ENCODE measurements at regions not wholly inside any gene's neighbourhood (a gene's known extent, or its start where the extent isn't known, plus 50 kb on each side); places are given as distances from the start of the nearest gene placed in this dataset.

GRCh38 chr7:88363869-88364268 lies 57.2 kb upstream of the STEAP4 start:
- H3K36me3 Mint-ChIP-seq (ENCODE audit: unreplicated experiment): no peaks in the 10 kb centered on the region
- no peak for DNase-seq
- H3K27ac Mint-ChIP-seq (ENCODE audit: unreplicated experiment): no peak overlapping the region
- H3K4me3 Mint-ChIP-seq (ENCODE audit: unreplicated experiment): no peak overlapping the region
- no peak for TF ChIP-seq CTCF (IDR thresholded peaks at IDR 0.05; ENCODE audit: partially characterized antibody, unreplicated experiment)
- no peaks in the 10 kb centered on the region for H3K9me3 Mint-ChIP-seq (ENCODE audit: unreplicated experiment)
- no peaks in the 10 kb centered on the region for H3K27me3 Mint-ChIP-seq (ENCODE audit: unreplicated experiment)
- no peaks in the 10 kb centered on the region for H3K4me1 Mint-ChIP-seq (ENCODE audit: low read depth, unreplicated experiment)

DNA sequence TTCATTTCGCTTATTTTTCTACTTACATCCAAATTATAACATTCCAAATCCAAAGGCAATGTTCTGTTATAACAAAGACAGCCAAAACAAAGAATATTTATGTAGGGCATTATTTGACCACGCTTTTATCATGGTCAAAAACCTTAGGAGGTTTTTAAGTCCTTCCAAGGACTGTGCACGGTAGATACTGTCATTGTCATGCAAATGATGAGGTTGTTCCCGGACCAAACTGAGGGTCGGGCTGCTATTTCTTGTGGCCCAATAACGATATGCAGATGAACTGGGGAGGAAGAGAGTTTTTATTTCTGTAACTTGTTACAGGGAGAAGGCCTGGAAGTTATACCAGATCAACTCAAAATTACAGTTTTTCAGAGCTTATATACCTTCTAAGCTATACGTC lies 56.6 kb upstream of the STEAP4 start:
- H3K27me3 Mint-ChIP-seq (ENCODE audit: unreplicated experiment): no peaks in the 10 kb centered on the region
- no peaks in the 10 kb centered on the region for H3K36me3 Mint-ChIP-seq (ENCODE audit: unreplicated experiment)
- TF ChIP-seq CTCF (IDR thresholded peaks at IDR 0.05; ENCODE audit: partially characterized antibody, unreplicated experiment): no peak
- H3K27ac Mint-ChIP-seq (ENCODE audit: unreplicated experiment): no peak overlapping the region
- H3K4me1 Mint-ChIP-seq (ENCODE audit: low read depth, unreplicated experiment): no peaks in the 10 kb centered on the region
- DNase-seq: no peak
- no peak overlapping the region for H3K4me3 Mint-ChIP-seq (ENCODE audit: unreplicated experiment)
- H3K9me3 Mint-ChIP-seq (ENCODE audit: unreplicated experiment): no peaks in the 10 kb centered on the region

DNA sequence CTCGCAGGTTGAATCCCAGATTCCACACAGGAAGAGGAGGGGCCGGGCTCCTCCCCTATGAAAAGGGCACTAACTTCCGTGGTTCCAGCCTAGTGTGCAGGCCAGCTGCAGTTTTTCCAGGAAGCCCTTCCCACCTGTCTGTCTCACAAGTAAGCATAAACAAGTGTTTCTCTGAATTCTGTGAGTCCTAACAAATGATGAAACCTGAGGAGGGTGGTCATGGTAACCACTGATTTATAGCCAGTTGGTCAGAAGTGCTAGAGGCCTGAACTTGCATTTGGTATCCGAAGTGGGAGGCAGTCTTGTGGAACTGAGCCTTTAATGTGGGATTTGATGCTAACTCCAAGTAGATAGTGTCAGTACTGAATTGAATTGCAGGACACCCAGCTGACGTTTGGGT lies 54.7 kb upstream of the STEAP4 start:
- no peak for TF ChIP-seq CTCF (IDR thresholded peaks at IDR 0.05; ENCODE audit: partially characterized antibody, unreplicated experiment)
- Mint-ChIP-seq H3K27ac (ENCODE audit: unreplicated experiment) (no peak overlapping the region), H3K27me3 (ENCODE audit: unreplicated experiment) (no peaks in the 10 kb centered on the region), H3K4me1 (ENCODE audit: low read depth, unreplicated experiment) (no peaks in the 10 kb centered on the region), H3K4me3 (ENCODE audit: unreplicated experiment) (no peak overlapping the region), H3K9me3 (ENCODE audit: unreplicated experiment) (no peaks in the 10 kb centered on the region), H3K36me3 (ENCODE audit: unreplicated experiment) (no peaks in the 10 kb centered on the region)
- no peak for DNase-seq

- Mint-ChIP-seq H3K36me3 (ENCODE audit: unreplicated experiment) (no peaks in the 10 kb centered on the region), H3K4me1 (ENCODE audit: low read depth, unreplicated experiment) (no peaks in the 10 kb centered on the region), H3K27me3 (ENCODE audit: unreplicated experiment) (no peaks in the 10 kb centered on the region), H3K4me3 (ENCODE audit: unreplicated experiment) (no peak overlapping the region), H3K27ac (ENCODE audit: unreplicated experiment) (no peak overlapping the region), H3K9me3 (ENCODE audit: unreplicated experiment) (no peaks in the 10 kb centered on the region)
- DNase-seq: no peak
- no peak for TF ChIP-seq CTCF (IDR thresholded peaks at IDR 0.05; ENCODE audit: partially characterized antibody, unreplicated experiment)
These were observed 52.2 kb upstream of the STEAP4 start for GRCh38 chr7:88358881-88359280.

DNA sequence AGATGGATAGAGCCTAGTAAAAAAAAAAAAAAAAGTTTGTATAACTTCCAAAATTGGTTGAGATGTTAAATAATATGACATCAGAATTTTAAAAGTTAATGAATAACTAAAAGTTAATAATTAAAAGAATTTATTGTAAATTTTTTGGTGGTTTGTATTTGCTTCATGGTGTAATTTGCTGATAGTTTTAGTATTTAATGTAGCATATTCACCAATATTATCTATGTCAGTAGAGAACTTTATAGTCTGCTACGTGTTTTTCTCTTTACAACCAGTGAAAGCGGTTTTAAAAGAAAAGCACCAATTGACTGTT lies 51.8 kb upstream of the STEAP4 start:
- TF ChIP-seq CTCF (IDR thresholded peaks at IDR 0.05; ENCODE audit: partially characterized antibody, unreplicated experiment): no peak
- H3K4me1 Mint-ChIP-seq (ENCODE audit: low read depth, unreplicated experiment): no peaks in the 10 kb centered on the region
- H3K27me3 Mint-ChIP-seq (ENCODE audit: unreplicated experiment): no peaks in the 10 kb centered on the region
- no peaks in the 10 kb centered on the region for H3K36me3 Mint-ChIP-seq (ENCODE audit: unreplicated experiment)
- no peak for DNase-seq
- H3K9me3 Mint-ChIP-seq (ENCODE audit: unreplicated experiment): no peaks in the 10 kb centered on the region
- H3K27ac Mint-ChIP-seq (ENCODE audit: unreplicated experiment): no peak overlapping the region
- no peak overlapping the region for H3K4me3 Mint-ChIP-seq (ENCODE audit: unreplicated experiment)
